ENCODE measurements at regions not wholly inside any gene's neighbourhood (a gene's known extent, or its start where the extent isn't known, plus 50 kb on each side); places are given as distances from the start of the nearest gene placed in this dataset.
"Not testable (repeated sequence)": the region's sequence is repeated elsewhere in the genome, so short reads cannot be mapped to it uniquely, and the experiment has no call there.

DNA sequence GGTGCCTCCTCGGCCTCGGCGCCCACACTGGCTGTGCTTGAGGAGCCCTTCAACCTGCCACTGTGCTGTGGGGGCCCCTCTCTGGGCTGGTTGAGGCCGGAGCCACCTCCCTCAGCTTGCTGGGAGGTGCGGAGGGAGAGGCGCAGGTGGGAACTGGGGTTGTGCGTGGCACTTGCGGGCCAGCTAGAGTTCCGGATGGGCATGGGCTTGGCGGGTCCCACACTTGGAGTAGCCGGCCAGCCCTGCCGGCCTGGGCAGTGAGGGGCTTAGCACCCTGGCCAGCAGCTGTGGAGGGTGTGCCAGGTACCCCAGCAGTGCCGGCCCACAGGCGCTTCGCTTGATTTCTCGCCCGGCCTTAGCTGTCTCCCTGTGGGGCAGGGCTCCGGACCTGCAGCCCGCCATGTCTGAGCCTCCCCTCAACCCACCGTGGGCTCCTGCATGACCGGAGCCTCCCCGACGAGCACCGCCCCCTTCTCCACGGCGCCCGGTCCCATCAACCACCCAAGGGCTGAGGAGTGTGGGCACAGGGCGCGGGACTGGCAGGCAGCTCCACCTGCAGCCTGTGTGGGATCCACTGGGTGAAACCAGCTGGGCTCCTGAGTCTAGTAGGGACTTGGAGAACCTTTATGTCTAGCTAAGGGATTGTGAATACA, 723.8 kb downstream of the DIAPH3 start:
- TF ChIP-seq, protein P1, sequence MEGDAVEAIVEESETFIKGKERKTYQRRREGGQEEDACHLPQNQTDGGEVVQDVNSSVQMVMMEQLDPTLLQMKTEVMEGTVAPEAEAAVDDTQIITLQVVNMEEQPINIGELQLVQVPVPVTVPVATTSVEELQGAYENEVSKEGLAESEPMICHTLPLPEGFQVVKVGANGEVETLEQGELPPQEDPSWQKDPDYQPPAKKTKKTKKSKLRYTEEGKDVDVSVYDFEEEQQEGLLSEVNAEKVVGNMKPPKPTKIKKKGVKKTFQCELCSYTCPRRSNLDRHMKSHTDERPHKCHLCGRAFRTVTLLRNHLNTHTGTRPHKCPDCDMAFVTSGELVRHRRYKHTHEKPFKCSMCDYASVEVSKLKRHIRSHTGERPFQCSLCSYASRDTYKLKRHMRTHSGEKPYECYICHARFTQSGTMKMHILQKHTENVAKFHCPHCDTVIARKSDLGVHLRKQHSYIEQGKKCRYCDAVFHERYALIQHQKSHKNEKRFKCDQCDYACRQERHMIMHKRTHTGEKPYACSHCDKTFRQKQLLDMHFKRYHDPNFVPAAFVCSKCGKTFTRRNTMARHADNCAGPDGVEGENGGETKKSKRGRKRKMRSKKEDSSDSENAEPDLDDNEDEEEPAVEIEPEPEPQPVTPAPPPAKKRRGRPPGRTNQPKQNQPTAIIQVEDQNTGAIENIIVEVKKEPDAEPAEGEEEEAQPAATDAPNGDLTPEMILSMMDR (IDR thresholded peaks at IDR 0.05), result no peak
- Histone ChIP-seq H3K4me3 (no peak overlapping the region), H3K4me1 (no peaks in the 10 kb centered on the region), H3K27me3 (no peaks in the 10 kb centered on the region), H3K27ac (no peak overlapping the region), H3K9me3 (no peaks in the 10 kb centered on the region), H3K36me3 (no peaks in the 10 kb centered on the region)
- DNase-seq (no peak), ATAC-seq (no peak)
- intact Hi-C loops (cut with DNase I), result no loop called here

DNA sequence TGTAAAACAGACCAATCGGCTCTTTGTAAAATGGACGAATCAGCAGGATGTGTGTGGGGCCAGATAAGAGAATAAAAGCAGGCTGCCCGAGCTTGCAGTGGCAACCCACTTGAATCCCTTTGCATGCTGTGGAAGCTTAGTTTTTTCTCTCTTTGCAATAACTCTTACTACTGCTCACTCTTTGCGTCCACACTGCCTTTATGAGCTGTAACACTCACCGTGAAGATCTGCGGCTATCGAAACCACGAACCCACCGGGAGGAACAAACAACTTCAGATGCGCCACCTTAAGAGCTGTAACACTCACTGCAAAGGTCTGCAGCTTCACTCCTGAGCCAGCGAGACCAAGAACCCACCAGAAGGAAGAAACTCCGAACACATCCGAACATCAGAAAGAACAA, 722.7 kb downstream of the DIAPH3 start:
- H3K36me3 ChIP-seq; intact Hi-C loops (cut with DNase I); H3K4me1 ChIP-seq; H3K4me3 ChIP-seq; DNase-seq; H3K27ac ChIP-seq; H3K27me3 ChIP-seq; H3K9me3 ChIP-seq; ATAC-seq: not testable (repeated sequence)

DNA sequence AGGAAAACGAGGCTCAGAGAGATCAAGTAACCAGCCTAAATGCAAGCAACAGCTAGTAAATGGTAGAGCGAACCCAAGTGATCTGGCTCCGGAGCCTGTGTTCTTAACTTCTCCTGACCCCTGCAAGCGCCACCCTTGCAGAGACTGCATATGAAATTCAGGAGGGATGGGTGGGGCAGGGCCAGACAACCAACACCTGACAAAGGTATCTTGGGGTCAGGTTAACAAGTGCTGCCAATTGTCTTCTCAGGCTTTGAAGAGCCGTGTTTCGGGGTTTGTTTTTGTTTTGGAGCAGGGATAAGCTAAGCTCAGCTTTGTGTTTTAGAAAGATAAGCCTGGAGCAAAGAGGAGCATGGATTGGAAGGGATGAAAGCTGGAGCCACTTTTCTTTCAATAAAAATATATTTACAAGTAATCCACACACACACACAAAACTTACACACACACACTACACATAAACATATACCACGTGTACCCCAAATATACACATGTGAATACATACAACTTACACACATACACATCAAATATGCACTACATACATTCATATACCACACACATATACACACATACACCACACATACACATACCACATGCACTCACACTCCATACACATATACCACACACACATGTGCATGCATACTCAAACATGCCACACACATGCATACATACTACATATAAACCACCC, 722.0 kb downstream of the DIAPH3 start:
- Histone ChIP-seq H3K9me3 (no peaks in the 10 kb centered on the region), H3K4me3 (no peak overlapping the region), H3K36me3 (no peaks in the 10 kb centered on the region), H3K27me3 (no peaks in the 10 kb centered on the region), H3K4me1 (no peaks in the 10 kb centered on the region), H3K27ac (no peak overlapping the region)
- DNase-seq, result no peak
- TF ChIP-seq, protein P1 (IDR thresholded peaks at IDR 0.05), result no peak
- intact Hi-C loops (cut with DNase I), result no loop called here
- no peak for ATAC-seq

GRCh38 chr13:59442461-59442860, 721.3 kb downstream of the DIAPH3 start:
- H3K9me3 ChIP-seq, result no peaks in the 10 kb centered on the region
- intact Hi-C loops (cut with DNase I), result no loop called here
- no peaks in the 10 kb centered on the region for H3K36me3 ChIP-seq
- H3K4me3 ChIP-seq, result no peak overlapping the region
- no peak overlapping the region for H3K27ac ChIP-seq
- TF ChIP-seq, protein P1 (IDR thresholded peaks at IDR 0.05), result no peak
- no peak for ATAC-seq
- no peak for DNase-seq
- H3K27me3 ChIP-seq, result no peaks in the 10 kb centered on the region
- H3K4me1 ChIP-seq, result no peaks in the 10 kb centered on the region

DNA sequence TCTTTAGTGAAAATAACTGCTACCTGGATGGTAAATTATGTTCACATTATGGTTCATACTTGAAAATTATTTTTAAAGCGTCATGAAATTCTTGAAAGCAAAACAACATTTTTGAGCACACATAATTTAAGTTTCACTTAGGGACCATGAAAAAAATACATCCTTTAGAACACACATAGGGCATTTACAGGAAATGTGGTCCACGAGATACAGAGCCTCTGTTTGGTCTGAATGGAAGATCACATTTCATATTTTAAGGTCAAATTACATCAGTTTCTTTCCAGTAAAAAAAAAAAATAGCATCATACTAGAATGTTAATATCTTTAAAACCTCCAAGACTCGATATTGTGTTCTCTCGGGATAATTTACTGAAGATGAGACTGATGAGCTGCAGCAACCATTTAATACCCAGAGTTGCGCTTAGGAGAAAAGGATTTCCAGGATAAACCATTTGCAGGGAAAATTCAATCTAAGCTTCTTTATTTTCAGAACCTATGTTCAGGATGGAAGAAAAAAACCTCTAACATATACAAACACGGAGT, 720.7 kb downstream of the DIAPH3 start:
- Histone ChIP-seq H3K27me3 (no peaks in the 10 kb centered on the region), H3K27ac (no peak overlapping the region), H3K36me3 (no peaks in the 10 kb centered on the region), H3K9me3 (no peaks in the 10 kb centered on the region), H3K4me1 (no peaks in the 10 kb centered on the region), H3K4me3 (no peak overlapping the region)
- intact Hi-C loops (cut with DNase I), result no loop called here
- TF ChIP-seq, protein P1 (IDR thresholded peaks at IDR 0.05), result no peak
- no peak for DNase-seq
- ATAC-seq, result no peak

DNA sequence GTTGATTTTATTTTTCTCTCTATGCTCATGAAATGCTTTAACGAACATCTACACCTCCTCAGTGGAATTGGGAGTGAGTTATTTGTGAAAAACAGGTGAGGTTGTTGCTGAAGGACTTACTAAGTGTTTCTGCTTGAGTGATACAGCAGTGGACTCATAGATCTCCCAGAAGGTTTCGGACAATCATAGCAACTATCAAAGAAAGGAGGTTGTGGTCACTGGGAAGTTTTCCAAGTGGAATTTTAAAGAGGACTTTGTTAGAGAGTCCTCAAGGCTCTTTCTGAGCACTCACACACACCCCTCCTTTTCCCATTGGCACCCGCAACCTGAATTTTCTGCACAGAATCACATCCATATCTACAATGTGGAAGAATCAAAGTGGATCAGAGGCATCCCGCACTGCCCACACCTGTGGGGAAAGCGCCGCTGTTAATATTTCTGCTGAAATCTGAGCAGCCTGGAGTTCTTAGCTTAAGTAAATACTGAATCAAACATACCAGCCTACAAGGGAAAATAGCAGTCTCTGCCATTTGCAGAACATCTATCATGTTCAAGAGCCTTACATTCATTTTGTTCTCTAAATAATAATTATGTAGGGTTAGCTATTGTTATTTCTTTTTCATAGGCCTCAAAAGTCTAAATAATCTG, 719.4 kb downstream of the DIAPH3 start:
- ATAC-seq (no peak), DNase-seq (no peak)
- TF ChIP-seq, protein P1 (IDR thresholded peaks at IDR 0.05), result no peak
- H3K4me3 ChIP-seq, result no peak overlapping the region
- H3K4me1 ChIP-seq, result no peaks in the 10 kb centered on the region
- H3K27me3 ChIP-seq, result no peaks in the 10 kb centered on the region
- no peaks in the 10 kb centered on the region for H3K9me3 ChIP-seq
- intact Hi-C loops (cut with DNase I), result no loop called here
- H3K27ac ChIP-seq, result no peak overlapping the region
- no peaks in the 10 kb centered on the region for H3K36me3 ChIP-seq

All from upper lobe of right lung (tissue), 1 donor.